Transverse colon (tissue), 4 donors: ENCODE measurements at regions not wholly inside any gene's neighbourhood (a gene's known extent, or its start where the extent isn't known, plus 50 kb on each side); places are given as distances from the start of the nearest gene placed in this dataset.

Experiments used
- DNase-seq: peaks from one replicate; pipeline ENCODE4 v3.0.0-alpha.2; 2019
- H3K27ac ChIP-seq, 4 donors: fragments of 200-600 bp; sonication (generic); 2 replicates each; pipeline ENCODE4 v1.5.1; 2016 to 2018; ENCODE audit warnings: inconsistent platforms in 4 of 4
- H3K27me3 ChIP-seq: fragments of 200-600 bp; sonication (generic); 2 replicates; pipeline ENCODE4 v1.5.1; 2017; ENCODE audit warnings: inconsistent platforms
- H3K36me3 ChIP-seq, 4 donors: fragments of 200-600 bp; sonication (generic); 2 replicates each; pipeline ENCODE4 v1.5.1; 2017 to 2019; ENCODE audit warnings: inconsistent platforms in 4 of 4
- H3K4me1 ChIP-seq, 4 donors: fragments of 200-600 bp; sonication (generic); 2 replicates each; pipeline ENCODE4 v1.5.1; 2017 to 2020; ENCODE audit warnings: inconsistent platforms in 4 of 4
- H3K4me3 ChIP-seq, 4 donors: fragments of 200-600 bp; sonication (generic); 1 replicate in 1 of 4; 2 replicates in 3 of 4; pipeline versions ENCODE4 v1.5.1 to v1.6.1; 2017 to 2019; ENCODE audit warnings: inconsistent platforms in 4 of 4
- H3K9me3 ChIP-seq, 2 donors: fragments of 200-600 bp; sonication (generic); 2 replicates each; pipeline ENCODE4 v1.5.1; 2017 to 2019; ENCODE audit warnings: inconsistent platforms in 2 of 2
- CTCF ChIP-seq, 5 experiments: fragments of 200-600 bp in 3 of 5; fragments of 450-650 bp in 2 of 5; sonication (generic) in 3 of 5; IDR thresholded peaks; 1 replicate in 2 of 5; 2 replicates in 3 of 5; pipeline ENCODE4 v1.5.1; 2016 to 2017; ENCODE audit warnings: antibody characterized with exemption in 5 of 5, inconsistent platforms in 3 of 5, mild to moderate bottlenecking in 2 of 5, moderate library complexity in 1 of 5
- EP300 ChIP-seq: sonication (generic); formaldehyde crosslinking; IDR thresholded peaks from one replicate; pipeline ENCODE4 v1.6.1; 2017; ENCODE audit warnings: antibody characterized with exemption, low read depth
- POLR2A ChIP-seq: fragments of 450-650 bp; IDR thresholded peaks from one replicate; pipeline ENCODE4 v1.6.1; 2016; ENCODE audit warnings: antibody characterized with exemption, mild to moderate bottlenecking, moderate library complexity
- POLR2AphosphoS5 ChIP-seq, 3 donors: sonication (generic); formaldehyde crosslinking; IDR thresholded peaks; one replicate each; pipeline ENCODE4 v1.6.1; 2016; ENCODE audit warnings: antibody characterized with exemption in 3 of 3
- WGBS, 2 donors: methylation state at CpG; one replicate each; pipeline ENCODE4 v1.1.5; 2018; ENCODE audit warnings: low coverage in 1 of 2; 5-methylcytosine and 5-hydroxymethylcytosine counted together
- in situ Hi-C, 4 donors: fragments of 200-750 bp; cut with MboI; loops; one replicate each; pipeline versions ENCODE4 v1.15.0 to v1.15.1; 2017; ENCODE audit warnings: low sequenced_read_pairs in 3 of 4, low pct_ligation_motif_present in 1 of 4, low pct_unique_long_range_greater_than_20kb in 1 of 4
- intact Hi-C: fragments of 100-400 bp; cut with DNase I; formaldehyde crosslinking; loops from one replicate; pipeline ENCODE4 v1.15.1; 2023; ENCODE audit warnings: low total_unique reads

DNA sequence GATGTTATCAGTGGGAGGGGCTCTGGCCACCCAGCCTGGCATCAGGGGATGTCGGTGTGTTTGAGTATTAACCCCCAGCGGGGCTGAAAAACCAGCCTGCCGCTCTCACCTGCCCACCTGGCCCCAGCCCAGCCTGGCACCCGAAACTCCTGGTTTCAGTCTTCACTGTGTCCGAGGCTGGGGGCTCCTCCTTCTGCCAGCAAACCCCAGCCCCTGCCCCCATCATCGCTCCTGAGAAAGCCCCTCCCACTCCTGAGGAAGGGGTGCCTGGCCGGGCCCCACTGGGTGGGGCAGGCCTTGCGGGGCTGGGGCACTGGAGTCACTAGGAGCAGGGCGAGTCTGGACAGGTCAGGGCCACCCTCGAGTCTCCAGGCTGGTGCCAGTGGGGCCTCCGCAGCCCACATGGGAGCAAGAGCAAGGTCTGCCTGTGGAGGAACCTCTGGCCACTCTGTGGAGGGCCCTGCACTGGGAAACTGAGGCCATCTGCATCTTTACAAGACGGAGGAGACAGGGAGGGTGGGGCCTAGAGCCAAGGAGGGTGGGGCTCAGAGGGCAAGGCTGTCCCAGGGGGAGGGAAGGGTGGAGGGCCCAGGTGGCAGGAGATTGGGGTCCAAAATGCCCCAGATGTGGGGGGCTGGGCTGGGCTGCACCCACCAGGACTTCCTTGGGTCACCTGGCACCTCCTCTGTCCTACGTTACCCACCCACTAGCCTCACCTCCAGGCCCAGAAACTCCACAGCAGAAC is 51.5 kb upstream of the NOTCH1 start:
- intact Hi-C loops: no loop called here
- DNase-seq: no peak

DNA sequence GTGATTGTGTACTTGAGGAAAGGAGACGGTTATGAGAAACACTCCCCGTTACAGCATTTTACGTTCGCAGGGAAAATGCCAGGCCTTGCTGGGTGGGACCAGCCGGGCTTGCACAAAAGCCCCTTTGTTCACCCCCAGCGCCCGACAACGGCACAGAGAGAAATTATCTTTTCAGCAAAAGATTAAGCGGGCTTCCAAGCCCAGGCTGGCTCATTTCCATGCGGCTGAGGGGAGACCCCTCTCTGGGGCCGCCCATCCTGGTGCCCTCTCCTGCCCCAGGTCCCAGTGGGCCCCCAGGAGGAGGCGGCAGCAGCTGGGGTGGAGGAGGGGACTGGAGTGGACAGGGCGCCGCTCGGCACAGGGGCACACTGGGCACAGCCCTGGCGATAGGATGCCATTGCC is 50.8 kb upstream of the NOTCH1 start:
- Histone ChIP-seq H3K4me3 (no peak overlapping the region), H3K36me3 (no peaks in the 10 kb centered on the region), H3K9me3 (no peaks in the 10 kb centered on the region), H3K4me1 (peaks cover 3 to 23% (median 18%) of the 10 kb centered on the region in 4 donors), H3K27me3 (no peaks in the 10 kb centered on the region), H3K27ac (peak overlapping the region in 2 of 4 donors; percentile 59 to 69)
- 68% methylated on average over 11 of the region's 16 CpGs; no CpG with 5 or more reads in 1 of the 2 donors for WGBS, 2 donors
- DNase-seq: no peak
- in situ Hi-C loops: no loop called here
- no peak for TF ChIP-seq CTCF (IDR thresholded peaks at IDR 0.05)
- TF ChIP-seq EP300: no peak
- TF ChIP-seq POLR2AphosphoS5 (IDR thresholded peaks at IDR 0.05): no peak
- TF ChIP-seq POLR2A: no peak
- intact Hi-C loops: no loop called here

More for the DNA sequence above, 51.5 kb upstream of the NOTCH1 start:
- no peak for TF ChIP-seq CTCF (IDR thresholded peaks at IDR 0.05)
- TF ChIP-seq POLR2A: no peak
- no peak for TF ChIP-seq POLR2AphosphoS5 (IDR thresholded peaks at IDR 0.05)
- TF ChIP-seq EP300: no peak
- in situ Hi-C loops: no loop called here
- H3K9me3 ChIP-seq: no peaks in the 10 kb centered on the region
- peaks cover 6 to 27% (median 22%) of the 10 kb centered on the region in 4 donors for H3K4me1 ChIP-seq
- H3K4me3 ChIP-seq: no peak overlapping the region
- no peaks in the 10 kb centered on the region for H3K27me3 ChIP-seq
- WGBS, 2 donors: 66% methylated on average over 10 of the region's 13 CpGs; no CpG with 5 or more reads in 1 of the 2 donors
- H3K36me3 ChIP-seq: no peaks in the 10 kb centered on the region
- peak overlapping the region in 1 of 4 donors; percentile 59 for H3K27ac ChIP-seq

DNA sequence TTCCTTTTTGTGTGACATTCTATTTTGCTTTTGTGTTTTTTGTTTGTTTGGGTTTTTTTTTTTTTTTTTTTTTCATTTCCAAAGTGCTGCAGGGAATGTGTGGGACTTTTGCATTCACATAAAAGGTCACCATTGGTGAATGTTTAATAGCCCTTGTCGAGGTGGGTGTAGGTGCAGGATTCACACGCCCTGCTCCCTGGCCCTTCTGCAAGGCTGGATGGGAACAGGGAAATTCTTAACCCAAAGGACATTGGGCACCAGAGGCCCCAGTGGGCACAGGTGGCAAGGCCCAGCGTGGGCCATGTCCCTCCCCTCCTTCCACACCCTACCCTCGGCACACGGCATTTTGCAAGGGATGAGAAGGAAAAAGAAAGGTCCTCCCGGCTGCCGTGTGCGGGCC is 50.4 kb upstream of the NOTCH1 start:
- in situ Hi-C loops: no loop called here

More for the DNA sequence above, 50.4 kb upstream of the NOTCH1 start:
- H3K9me3 ChIP-seq: no peaks in the 10 kb centered on the region
- peaks cover 3 to 23% (median 18%) of the 10 kb centered on the region in 4 donors for H3K4me1 ChIP-seq
- no peaks in the 10 kb centered on the region for H3K36me3 ChIP-seq
- TF ChIP-seq POLR2A (no peak), EP300 (no peak), CTCF (IDR thresholded peaks at IDR 0.05) (no peak), POLR2AphosphoS5 (IDR thresholded peaks at IDR 0.05) (no peak)
- no peaks in the 10 kb centered on the region for H3K27me3 ChIP-seq
- peak overlapping the region in 2 of 4 donors; percentile 59 to 69 for H3K27ac ChIP-seq
- no peak overlapping the region for H3K4me3 ChIP-seq
- WGBS, 2 donors: 60% methylated on average over 8 of the region's 8 CpGs; no CpG with 5 or more reads in 1 of the 2 donors
- intact Hi-C loops: no loop called here
- no peak for DNase-seq
